CD4-positive, alpha-beta T cell (primary cell): ENCODE measurements at regions not wholly inside any gene's neighbourhood (a gene's known extent, or its start where the extent isn't known, plus 50 kb on each side); places are given as distances from the start of the nearest gene placed in this dataset.

Experiments
- ATAC-seq: fragments of 200-7000 bp; cut with Tn5 transposase; one replicate; pipeline ENCODE4 v1.10.0; 2022; ENCODE audit warnings: mild to moderate bottlenecking; ENCODE audit not compliant: poor library complexity
- CTCF ChIA-PET: fragments of 350-600 bp; sonication (Branson Sonifier 250); formaldehyde crosslinking; loops from one replicate; lab custom pipeline; 2021; ENCODE audit warnings: antibody characterized with exemption, inconsistent platforms; lab: Charles Lee
- POLR2A ChIA-PET: fragments of 350-600 bp; sonication (Branson Sonifier 250); formaldehyde crosslinking; loops from one replicate; lab custom pipeline; 2021; ENCODE audit warnings: antibody characterized with exemption, inconsistent platforms; lab: Charles Lee
- DNase-seq, 14 experiments: peaks; one replicate each; pipeline ENCODE4 v3.0.0-alpha.2; 2013 to 2020; ENCODE audit warnings: mixed read lengths in 2 of 14
- H3K27ac ChIP-seq, 2 donors: one replicate each; pipeline versions ENCODE4 v1.5.1 to v1.7.0; 2013; ENCODE audit warnings: low read length in 2 of 2, low read depth in 1 of 2, mild to moderate bottlenecking in 1 of 2
- H3K27me3 ChIP-seq, 2 experiments: 1 replicate in 1 of 2; 2 replicates in 1 of 2; pipeline versions ENCODE4 v1.6.1 to v1.7.0; 2013; ENCODE audit warnings: low read length in 2 of 2, control low read depth in 1 of 2, mild to moderate bottlenecking in 1 of 2, moderate library complexity in 1 of 2; ENCODE audit not compliant: insufficient read depth in 2 of 2, control insufficient read depth in 1 of 2
- H3K36me3 ChIP-seq: one replicate; pipeline ENCODE4 v1.6.1; 2013; ENCODE audit warnings: low read length, control low read depth; ENCODE audit not compliant: insufficient read depth
- H3K4me1 ChIP-seq: one replicate; pipeline ENCODE4 v1.6.1; 2013; ENCODE audit warnings: low read length, control low read depth; ENCODE audit not compliant: insufficient read depth
- H3K4me3 ChIP-seq: one replicate; pipeline ENCODE4 v1.5.1; 2013; ENCODE audit warnings: mild to moderate bottlenecking, low read length, moderate library complexity
- H3K9me3 ChIP-seq, 2 experiments: 1 replicate in 1 of 2; 2 replicates in 1 of 2; pipeline versions ENCODE4 v1.6.1 to v1.7.0; 2013; ENCODE audit warnings: low read length in 2 of 2, mild to moderate bottlenecking in 2 of 2, control low read depth in 1 of 2, moderate library complexity in 1 of 2; ENCODE audit not compliant: control insufficient read depth in 1 of 2, insufficient read depth in 1 of 2
- H3K27ac Mint-ChIP-seq: one replicate; pipeline ENCODE4 v1.8.0; 2020; ENCODE audit warnings: mixed read lengths
- H3K27me3 Mint-ChIP-seq: one replicate; pipeline ENCODE4 v1.8.0; 2021; ENCODE audit warnings: mixed read lengths
- H3K36me3 Mint-ChIP-seq: one replicate; pipeline ENCODE4 v1.8.0; 2021; ENCODE audit warnings: low read depth, mixed read lengths
- H3K4me1 Mint-ChIP-seq: one replicate; pipeline ENCODE4 v1.8.0; 2021; ENCODE audit warnings: low read depth, mixed read lengths
- H3K4me3 Mint-ChIP-seq: one replicate; pipeline ENCODE4 v1.8.0; 2020; ENCODE audit warnings: mild to moderate bottlenecking, mixed read lengths
- H3K9me3 Mint-ChIP-seq: one replicate; pipeline ENCODE4 v1.8.0; 2020; ENCODE audit warnings: mixed read lengths
- CTCF ChIP-seq: fragments of 200-600 bp; IDR thresholded peaks from one replicate; pipeline ENCODE4 v1.8.0; 2022; ENCODE audit warnings: antibody characterized with exemption, mild to moderate bottlenecking
- intact Hi-C, 2 experiments: fragments of 100-400 bp; cut with DNase I in 1 of 2; cut with micrococcal nuclease in 1 of 2; formaldehyde crosslinking; loops; one replicate each; pipeline versions ENCODE4 v1.15.1 to v1.9.0; 2023 to 2025; cut with DNase I, micrococcal nuclease

DNA sequence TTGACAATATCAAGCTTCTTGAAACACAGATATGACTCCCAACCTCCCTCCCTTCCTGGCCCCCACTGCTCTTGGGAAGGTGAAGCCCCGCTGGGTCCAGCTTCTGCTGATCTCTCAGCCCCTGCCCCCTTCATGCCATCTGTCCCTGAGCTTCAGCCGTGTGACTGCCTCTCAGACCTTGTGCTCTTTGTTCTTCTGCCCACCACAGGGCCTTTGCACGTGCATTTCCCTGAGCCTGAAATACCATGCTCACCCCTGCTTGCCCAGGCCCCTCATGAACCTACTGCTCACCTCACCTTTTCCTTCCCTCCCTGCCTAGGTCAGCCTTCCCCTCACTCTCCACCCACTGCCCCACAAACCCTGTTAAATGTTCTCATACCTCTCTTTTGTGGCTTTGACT, 241.7 kb upstream of the PMEPA1 start:
- ChIA-PET POLR2A (no interaction called here), CTCF (no interaction called here)
- peaks cover 2% of the 10 kb centered on the region for H3K9me3 Mint-ChIP-seq
- Histone ChIP-seq H3K9me3 (peaks cover 0 to 16% of the 10 kb centered on the region in 2 experiments), H3K4me1 (no peaks in the 10 kb centered on the region), H3K27me3 (no peaks in the 10 kb centered on the region), H3K27ac (no peak overlapping the region), H3K36me3 (no peaks in the 10 kb centered on the region), H3K4me3 (no peak overlapping the region)
- H3K4me1 Mint-ChIP-seq: no peaks in the 10 kb centered on the region
- no peak overlapping the region for H3K4me3 Mint-ChIP-seq
- no peak overlapping the region for H3K27ac Mint-ChIP-seq
- no peak for TF ChIP-seq CTCF
- ATAC-seq: no peak
- intact Hi-C loops: no loop called here
- no peaks in the 10 kb centered on the region for H3K36me3 Mint-ChIP-seq
- no peak for DNase-seq
- H3K27me3 Mint-ChIP-seq: no peaks in the 10 kb centered on the region

DNA sequence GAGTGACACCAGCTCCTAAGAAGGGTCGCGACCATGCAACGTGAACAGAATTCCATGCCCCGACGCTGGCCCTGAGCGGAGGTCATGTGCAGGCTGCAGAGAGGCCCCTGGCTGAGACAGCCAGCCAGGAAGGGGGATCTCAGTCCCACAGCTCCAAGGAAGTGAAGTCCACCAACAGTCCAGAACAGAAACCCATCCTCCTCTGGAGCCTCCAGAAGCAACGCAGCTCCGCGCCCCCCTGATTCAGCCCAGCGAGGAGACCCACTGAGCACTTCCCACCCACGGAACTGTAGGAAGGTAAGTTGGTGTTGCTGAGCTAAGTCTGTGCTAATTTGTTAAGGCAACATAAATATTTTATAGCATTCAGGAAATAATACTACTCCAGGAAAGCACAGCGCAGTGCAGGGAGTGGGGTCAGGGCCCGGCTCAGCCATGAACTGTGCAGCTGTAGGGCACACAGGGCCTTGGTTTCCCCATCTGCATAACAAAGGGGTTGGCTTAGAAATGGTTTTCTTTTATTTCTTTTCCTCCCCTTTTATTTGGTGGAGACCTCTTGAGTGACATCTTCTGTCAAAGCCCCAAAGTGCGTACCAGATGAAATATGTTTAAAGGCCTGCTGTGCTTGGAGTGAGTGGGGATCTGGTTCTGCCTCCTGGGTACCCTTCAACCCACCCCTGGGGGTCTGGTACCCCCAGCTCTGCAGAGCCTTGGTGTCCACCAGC, 241.1 kb upstream of the PMEPA1 start:
- Histone ChIP-seq H3K36me3 (no peaks in the 10 kb centered on the region), H3K9me3 (peaks cover 0 to 16% of the 10 kb centered on the region in 2 experiments), H3K27ac (no peak overlapping the region), H3K4me3 (no peak overlapping the region), H3K4me1 (no peaks in the 10 kb centered on the region), H3K27me3 (no peaks in the 10 kb centered on the region)
- no peaks in the 10 kb centered on the region for H3K27me3 Mint-ChIP-seq
- POLR2A ChIA-PET: no interaction called here
- H3K9me3 Mint-ChIP-seq: peaks cover 2% of the 10 kb centered on the region
- no peaks in the 10 kb centered on the region for H3K36me3 Mint-ChIP-seq
- intact Hi-C loops: no loop called here
- H3K27ac Mint-ChIP-seq: no peak overlapping the region
- no peak overlapping the region for H3K4me3 Mint-ChIP-seq
- no peak for TF ChIP-seq CTCF
- H3K4me1 Mint-ChIP-seq: no peaks in the 10 kb centered on the region
- DNase-seq: no peak
- CTCF ChIA-PET: no interaction called here
- ATAC-seq: no peak

DNA sequence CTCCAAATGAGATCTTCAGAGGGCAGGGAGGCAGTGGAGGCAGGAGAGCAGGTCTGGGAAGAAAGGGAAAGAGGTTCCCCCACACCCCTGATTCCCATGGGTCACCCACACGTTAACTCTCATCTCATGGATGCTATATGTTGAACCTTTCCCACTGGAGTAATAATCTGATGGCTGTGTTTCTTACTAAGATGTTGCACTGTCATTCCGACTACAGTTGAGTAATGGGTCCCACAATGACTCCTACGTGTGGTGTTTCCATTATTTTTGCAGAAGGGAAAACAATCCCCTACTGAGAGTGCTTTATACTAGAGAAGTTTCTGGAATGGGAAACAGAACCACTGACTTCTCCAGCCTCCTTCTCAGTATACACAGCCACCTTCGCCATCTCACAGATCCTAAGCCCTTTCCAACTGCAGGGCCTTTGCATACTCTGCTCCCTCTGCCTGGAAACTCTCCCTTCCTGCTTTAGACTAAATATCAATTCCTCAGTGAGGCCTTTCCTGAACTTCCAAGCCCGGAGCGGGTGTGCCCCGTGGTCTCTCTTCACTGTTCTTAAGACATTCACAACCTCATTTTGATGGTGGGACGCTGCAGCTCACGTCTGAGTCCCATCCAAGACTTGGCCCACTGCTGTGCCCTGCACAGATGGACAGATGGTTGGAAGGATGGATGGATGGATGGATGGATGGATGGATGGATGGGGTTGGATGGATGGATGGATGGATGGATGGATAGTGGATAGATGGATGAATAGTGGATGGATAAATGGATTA, 238.6 kb upstream of the PMEPA1 start:
- Histone ChIP-seq H3K9me3 (peaks cover 0 to 17% of the 10 kb centered on the region in 2 experiments), H3K4me1 (no peaks in the 10 kb centered on the region), H3K27ac (no peak overlapping the region), H3K4me3 (no peak overlapping the region), H3K27me3 (no peaks in the 10 kb centered on the region), H3K36me3 (no peaks in the 10 kb centered on the region)
- Mint-ChIP-seq H3K4me3 (no peak overlapping the region), H3K27ac (no peak overlapping the region), H3K27me3 (no peaks in the 10 kb centered on the region), H3K9me3 (no peaks in the 10 kb centered on the region), H3K4me1 (no peaks in the 10 kb centered on the region), H3K36me3 (no peaks in the 10 kb centered on the region)
- ChIA-PET POLR2A (no interaction called here), CTCF (no interaction called here)
- intact Hi-C loops: no loop called here
- DNase-seq (no peak), ATAC-seq (no peak)
- no peak for TF ChIP-seq CTCF
